CD4-positive, alpha-beta T cell (primary cell): ENCODE measurements at regions not wholly inside any gene's neighbourhood (a gene's known extent, or its start where the extent isn't known, plus 50 kb on each side); places are given as distances from the start of the nearest gene placed in this dataset.

Experiments
- ATAC-seq: fragments of 200-7000 bp; cut with Tn5 transposase; one replicate; pipeline ENCODE4 v1.10.0; 2022; ENCODE audit warnings: mild to moderate bottlenecking; ENCODE audit not compliant: poor library complexity
- CTCF ChIA-PET: fragments of 350-600 bp; sonication (Branson Sonifier 250); formaldehyde crosslinking; loops from one replicate; lab custom pipeline; 2021; ENCODE audit warnings: antibody characterized with exemption, inconsistent platforms; lab: Charles Lee
- POLR2A ChIA-PET: fragments of 350-600 bp; sonication (Branson Sonifier 250); formaldehyde crosslinking; loops from one replicate; lab custom pipeline; 2021; ENCODE audit warnings: antibody characterized with exemption, inconsistent platforms; lab: Charles Lee
- DNase-seq, 14 experiments: peaks; one replicate each; pipeline ENCODE4 v3.0.0-alpha.2; 2013 to 2020; ENCODE audit warnings: mixed read lengths in 2 of 14
- H3K27ac ChIP-seq, 2 donors: one replicate each; pipeline versions ENCODE4 v1.5.1 to v1.7.0; 2013; ENCODE audit warnings: low read length in 2 of 2, low read depth in 1 of 2, mild to moderate bottlenecking in 1 of 2
- H3K27me3 ChIP-seq, 2 experiments: 1 replicate in 1 of 2; 2 replicates in 1 of 2; pipeline versions ENCODE4 v1.6.1 to v1.7.0; 2013; ENCODE audit warnings: low read length in 2 of 2, control low read depth in 1 of 2, mild to moderate bottlenecking in 1 of 2, moderate library complexity in 1 of 2; ENCODE audit not compliant: insufficient read depth in 2 of 2, control insufficient read depth in 1 of 2
- H3K36me3 ChIP-seq: one replicate; pipeline ENCODE4 v1.6.1; 2013; ENCODE audit warnings: low read length, control low read depth; ENCODE audit not compliant: insufficient read depth
- H3K4me1 ChIP-seq: one replicate; pipeline ENCODE4 v1.6.1; 2013; ENCODE audit warnings: low read length, control low read depth; ENCODE audit not compliant: insufficient read depth
- H3K4me3 ChIP-seq: one replicate; pipeline ENCODE4 v1.5.1; 2013; ENCODE audit warnings: mild to moderate bottlenecking, low read length, moderate library complexity
- H3K9me3 ChIP-seq, 2 experiments: 1 replicate in 1 of 2; 2 replicates in 1 of 2; pipeline versions ENCODE4 v1.6.1 to v1.7.0; 2013; ENCODE audit warnings: low read length in 2 of 2, mild to moderate bottlenecking in 2 of 2, control low read depth in 1 of 2, moderate library complexity in 1 of 2; ENCODE audit not compliant: control insufficient read depth in 1 of 2, insufficient read depth in 1 of 2
- H3K27ac Mint-ChIP-seq: one replicate; pipeline ENCODE4 v1.8.0; 2020; ENCODE audit warnings: mixed read lengths
- H3K27me3 Mint-ChIP-seq: one replicate; pipeline ENCODE4 v1.8.0; 2021; ENCODE audit warnings: mixed read lengths
- H3K36me3 Mint-ChIP-seq: one replicate; pipeline ENCODE4 v1.8.0; 2021; ENCODE audit warnings: low read depth, mixed read lengths
- H3K4me1 Mint-ChIP-seq: one replicate; pipeline ENCODE4 v1.8.0; 2021; ENCODE audit warnings: low read depth, mixed read lengths
- H3K4me3 Mint-ChIP-seq: one replicate; pipeline ENCODE4 v1.8.0; 2020; ENCODE audit warnings: mild to moderate bottlenecking, mixed read lengths
- H3K9me3 Mint-ChIP-seq: one replicate; pipeline ENCODE4 v1.8.0; 2020; ENCODE audit warnings: mixed read lengths
- CTCF ChIP-seq: fragments of 200-600 bp; IDR thresholded peaks from one replicate; pipeline ENCODE4 v1.8.0; 2022; ENCODE audit warnings: antibody characterized with exemption, mild to moderate bottlenecking
- intact Hi-C, 2 experiments: fragments of 100-400 bp; cut with DNase I in 1 of 2; cut with micrococcal nuclease in 1 of 2; formaldehyde crosslinking; loops; one replicate each; pipeline versions ENCODE4 v1.15.1 to v1.9.0; 2023 to 2025; cut with DNase I, micrococcal nuclease

- Mint-ChIP-seq H3K4me1 (no peaks in the 10 kb centered on the region), H3K27me3 (no peaks in the 10 kb centered on the region), H3K27ac (no peak overlapping the region), H3K36me3 (no peaks in the 10 kb centered on the region), H3K9me3 (no peaks in the 10 kb centered on the region), H3K4me3 (no peak overlapping the region)
- no peak for TF ChIP-seq CTCF
- Histone ChIP-seq H3K4me3 (no peak overlapping the region), H3K9me3 (no peaks in the 10 kb centered on the region), H3K27ac (no peak overlapping the region), H3K36me3 (no peaks in the 10 kb centered on the region), H3K27me3 (no peaks in the 10 kb centered on the region), H3K4me1 (no peaks in the 10 kb centered on the region)
- DNase-seq (no peak), ATAC-seq (no peak)
- intact Hi-C loops = loop anchor here in 1 of 2 experiments (5.0 kb wide), 1 partner anchor 165 kb away; no protein-coding TSS in a partner anchor
- ChIA-PET POLR2A (no interaction called here), CTCF (no interaction called here)
Observed at GRCh38 chr3:5302661-5303060, 115.2 kb downstream of the EDEM1 start.

GRCh38 chr3:5304188-5304587 lies 116.7 kb downstream of the EDEM1 start:
- Mint-ChIP-seq H3K4me3 (no peak overlapping the region), H3K27ac (no peak overlapping the region), H3K4me1 (no peaks in the 10 kb centered on the region), H3K27me3 (no peaks in the 10 kb centered on the region), H3K36me3 (no peaks in the 10 kb centered on the region), H3K9me3 (no peaks in the 10 kb centered on the region)
- DNase-seq (no peak), ATAC-seq (no peak)
- ChIA-PET POLR2A (no interaction called here), CTCF (no interaction called here)
- Histone ChIP-seq H3K9me3 (no peaks in the 10 kb centered on the region), H3K36me3 (no peaks in the 10 kb centered on the region), H3K27me3 (no peaks in the 10 kb centered on the region), H3K27ac (no peak overlapping the region), H3K4me1 (no peaks in the 10 kb centered on the region), H3K4me3 (no peak overlapping the region)
- no peak for TF ChIP-seq CTCF
- intact Hi-C loops = loop anchor here in 1 of 2 experiments (5.0 kb wide), 1 partner anchor 167 kb away; no protein-coding TSS in a partner anchor

GRCh38 chr3:5304789-5305683 lies 117.5 kb downstream of the EDEM1 start:
- no peaks in the 10 kb centered on the region for H3K36me3 ChIP-seq
- H3K9me3 ChIP-seq = no peaks in the 10 kb centered on the region
- ChIA-PET CTCF (no interaction called here), POLR2A (no interaction called here)
- no peaks in the 10 kb centered on the region for H3K4me1 ChIP-seq
- ATAC-seq = no peak
- H3K27me3 ChIP-seq = no peaks in the 10 kb centered on the region
- no peak overlapping the region for H3K4me3 ChIP-seq
- H3K4me1 Mint-ChIP-seq = no peaks in the 10 kb centered on the region
- no peaks in the 10 kb centered on the region for H3K9me3 Mint-ChIP-seq
- H3K27ac ChIP-seq = no peak overlapping the region
- no peak overlapping the region for H3K4me3 Mint-ChIP-seq
- H3K27me3 Mint-ChIP-seq = no peaks in the 10 kb centered on the region
- DNase-seq = peak in 6 of 14 experiments; percentile 0 to 40 (median 18)
- peak; percentile 42 for TF ChIP-seq CTCF
- intact Hi-C loops = loop anchor here in 1 of 2 experiments (5.0 kb wide), 1 partner anchor 168 kb away; no protein-coding TSS in a partner anchor
- no peak overlapping the region for H3K27ac Mint-ChIP-seq
- H3K36me3 Mint-ChIP-seq = no peaks in the 10 kb centered on the region
